Activated CD4-positive, alpha-beta T cell treated with anti-CD3 and anti-CD28 coated beads for 36 hours (primary cell): ENCODE measurements at regions not wholly inside any gene's neighbourhood (a gene's known extent, or its start where the extent isn't known, plus 50 kb on each side); places are given as distances from the start of the nearest gene placed in this dataset.

Source experiments
- ATAC-seq: fragments of 200-7000 bp; cut with Tn5 transposase; one replicate; pipeline ENCODE4 v1.10.0; 2021; ENCODE audit warnings: mild to moderate bottlenecking, moderate library complexity
- CTCF ChIA-PET: fragments of 350-600 bp; sonication (Branson Sonifier 250); formaldehyde crosslinking; loops from one replicate; lab custom pipeline; 2021; ENCODE audit warnings: antibody characterized with exemption; lab: Charles Lee
- POLR2A ChIA-PET: fragments of 350-600 bp; sonication (Branson Sonifier 250); formaldehyde crosslinking; loops from one replicate; lab custom pipeline; 2021; ENCODE audit warnings: antibody characterized with exemption, inconsistent platforms; lab: Charles Lee
- DNase-seq: peaks from one replicate; pipeline ENCODE4 v3.0.0-alpha.2; 2020
- H3K27ac Mint-ChIP-seq: one replicate; pipeline ENCODE4 v1.8.0; 2021; ENCODE audit warnings: mixed read lengths
- H3K27me3 Mint-ChIP-seq: one replicate; pipeline ENCODE4 v1.8.0; 2021; ENCODE audit warnings: mixed read lengths
- H3K36me3 Mint-ChIP-seq: one replicate; pipeline ENCODE4 v1.8.0; 2021; ENCODE audit warnings: low read depth, mixed read lengths
- H3K4me1 Mint-ChIP-seq: one replicate; pipeline ENCODE4 v1.8.0; 2021; ENCODE audit warnings: mixed read lengths
- H3K4me3 Mint-ChIP-seq: one replicate; pipeline ENCODE4 v1.8.0; 2021; ENCODE audit warnings: mild to moderate bottlenecking, moderate library complexity, mixed read lengths
- H3K9me3 Mint-ChIP-seq: one replicate; pipeline ENCODE4 v1.8.0; 2021; ENCODE audit warnings: low read depth, mixed read lengths
- intact Hi-C, 2 experiments: fragments of 100-400 bp; cut with DNase I in 1 of 2; cut with micrococcal nuclease in 1 of 2; formaldehyde crosslinking; loops; one replicate each; pipeline versions ENCODE4 v1.14.2 to v1.15.1; 2022 to 2024; cut with DNase I, micrococcal nuclease

DNA sequence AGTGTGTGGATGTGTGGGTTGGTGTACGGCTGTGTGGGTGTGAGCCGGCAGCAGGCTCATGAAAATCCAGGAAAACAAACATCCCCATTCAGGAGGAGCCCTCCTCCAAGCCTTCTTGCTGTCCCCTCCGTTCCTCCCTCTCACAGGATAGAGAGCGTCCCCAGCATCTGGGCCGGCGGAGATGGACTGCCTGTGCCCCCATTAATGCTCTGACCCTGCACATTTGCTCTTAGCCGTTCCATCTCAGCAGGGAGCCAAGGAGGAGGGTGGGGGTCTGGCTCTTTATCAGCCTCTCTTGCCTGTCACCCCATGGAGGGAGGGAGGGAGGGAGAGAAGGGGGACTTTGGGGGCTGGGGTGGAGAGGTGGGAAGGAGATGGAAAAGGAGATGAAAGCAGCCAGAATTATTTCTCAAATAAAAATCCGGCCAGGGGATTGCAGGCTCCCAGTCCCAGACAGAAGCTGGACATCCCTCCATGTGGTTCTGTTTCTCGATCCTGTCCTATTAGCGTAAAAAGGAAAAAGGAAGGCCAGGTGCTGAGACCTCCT is 240.0 kb upstream of the ZFHX3 start:
- DNase-seq (no peak), ATAC-seq (no peak)
- intact Hi-C loops = no loop called here
- no peaks in the 10 kb centered on the region for H3K4me1 Mint-ChIP-seq
- no peaks in the 10 kb centered on the region for H3K27me3 Mint-ChIP-seq
- no peaks in the 10 kb centered on the region for H3K36me3 Mint-ChIP-seq
- ChIA-PET CTCF (no interaction called here), POLR2A (no interaction called here)
- H3K4me3 Mint-ChIP-seq = no peak overlapping the region
- H3K9me3 Mint-ChIP-seq = no peaks in the 10 kb centered on the region
- no peak overlapping the region for H3K27ac Mint-ChIP-seq

DNA sequence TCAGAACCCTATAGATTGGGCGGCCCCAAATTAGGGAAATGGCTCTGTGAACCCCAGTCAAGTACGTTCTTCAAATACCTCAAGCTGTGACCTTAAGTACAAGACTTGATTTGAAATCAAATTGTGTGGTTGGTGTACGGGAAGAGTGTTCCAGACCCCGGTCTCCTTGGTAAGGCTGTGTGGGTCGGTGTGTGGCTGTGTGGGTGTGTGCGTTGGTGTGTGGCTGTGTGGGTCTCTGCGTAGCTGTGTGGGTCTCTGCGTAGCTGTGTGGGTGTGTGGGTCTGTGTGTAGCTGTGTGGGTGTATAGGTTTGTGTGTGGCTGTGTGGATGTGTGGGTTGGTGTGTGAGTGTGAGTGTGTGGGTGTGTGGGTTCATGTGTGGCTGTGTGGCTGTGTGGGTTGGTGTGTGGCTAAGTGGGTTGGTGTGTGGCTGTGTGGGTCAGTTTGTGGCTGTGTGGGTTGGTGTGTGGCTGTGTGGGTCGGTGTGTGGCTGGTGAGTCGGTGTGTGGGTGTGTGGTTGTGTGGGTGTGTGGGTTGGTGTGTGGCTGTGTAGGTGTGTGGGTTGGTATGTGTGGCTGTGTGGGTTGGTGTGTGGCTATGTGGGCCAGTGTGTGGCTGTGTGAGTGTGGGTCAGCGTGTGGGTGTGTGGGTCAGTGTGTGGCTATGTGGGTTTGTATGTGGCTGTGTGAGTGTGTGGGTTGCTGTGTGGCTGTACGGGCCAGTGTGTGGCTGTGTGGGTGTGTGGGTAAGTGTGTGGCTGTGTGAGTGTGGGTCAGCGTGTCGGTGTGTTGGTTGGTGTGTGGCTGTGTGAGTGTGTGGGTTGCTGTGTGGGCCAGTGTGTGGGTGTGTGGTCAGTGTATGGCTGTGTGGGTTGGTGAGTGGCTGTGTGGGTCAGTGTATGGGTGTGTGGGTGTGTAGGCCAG is 238.7 kb upstream of the ZFHX3 start:
- DNase-seq = no peak
- Mint-ChIP-seq H3K27me3 (no peaks in the 10 kb centered on the region), H3K4me3 (no peak overlapping the region), H3K27ac (no peak overlapping the region), H3K36me3 (no peaks in the 10 kb centered on the region), H3K4me1 (no peaks in the 10 kb centered on the region), H3K9me3 (peaks cover 3% of the 10 kb centered on the region)
- POLR2A ChIA-PET = no interaction called here
- intact Hi-C loops = no loop called here
- CTCF ChIA-PET = no interaction called here
- ATAC-seq = no peak

DNA sequence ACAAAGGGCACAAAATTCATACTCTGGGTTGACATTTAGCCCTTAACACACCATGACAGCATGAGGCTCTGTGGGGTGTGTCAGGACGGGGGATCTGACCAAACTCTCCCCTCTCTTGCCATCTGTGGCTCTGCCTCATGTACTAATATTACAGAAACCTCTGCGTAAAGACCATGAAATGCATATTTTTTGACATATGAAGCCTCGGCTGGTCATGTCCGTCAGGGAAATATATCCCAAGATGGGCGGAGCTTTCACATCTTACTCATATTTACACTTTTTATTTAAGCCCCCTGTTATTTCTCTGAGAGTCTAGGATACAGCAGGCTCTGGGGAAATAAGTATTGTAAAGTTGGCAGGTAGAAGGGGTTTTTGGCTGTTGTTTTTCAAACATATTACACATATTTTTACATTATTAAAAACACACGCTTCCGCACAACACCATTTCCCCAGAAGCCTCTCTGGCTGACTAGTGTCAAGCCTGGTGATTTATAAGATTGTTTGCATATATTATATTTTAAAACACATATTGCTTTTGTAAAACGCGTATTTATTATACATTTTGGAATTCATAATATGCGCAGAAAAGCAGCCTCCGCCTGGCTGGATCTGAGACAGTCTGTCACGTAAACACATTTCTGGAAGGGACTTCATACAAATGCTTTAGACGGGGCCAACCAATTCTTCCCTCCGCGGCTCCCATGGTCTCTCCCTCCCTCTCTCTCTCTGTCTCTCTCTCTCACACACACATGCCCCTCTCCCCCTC is 237.7 kb upstream of the ZFHX3 start:
- Mint-ChIP-seq H3K4me3 (no peak overlapping the region), H3K27ac (no peak overlapping the region), H3K4me1 (no peaks in the 10 kb centered on the region), H3K9me3 (peaks cover 3% of the 10 kb centered on the region), H3K36me3 (no peaks in the 10 kb centered on the region), H3K27me3 (no peaks in the 10 kb centered on the region)
- CTCF ChIA-PET = no interaction called here
- ATAC-seq (no peak), DNase-seq (no peak)
- POLR2A ChIA-PET = no interaction called here
- intact Hi-C loops = no loop called here

DNA sequence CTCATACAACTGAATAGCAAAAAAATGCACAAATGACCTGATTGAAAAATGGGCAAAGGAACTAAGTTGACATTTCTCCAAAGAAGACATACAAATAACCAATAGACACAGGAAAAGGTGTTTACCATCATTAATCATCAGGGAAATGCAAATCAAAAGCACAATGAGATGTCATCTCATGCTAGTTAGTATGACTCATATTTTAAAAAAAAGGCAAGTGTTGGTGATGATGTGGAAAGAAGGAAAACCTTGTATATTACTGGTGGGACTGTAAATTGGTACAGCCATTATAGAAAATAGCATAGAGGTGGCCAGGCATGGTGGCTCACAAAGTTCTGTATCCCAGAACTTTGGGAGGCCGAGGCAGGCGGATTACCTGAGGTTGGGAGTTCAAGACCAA is 232.5 kb upstream of the ZFHX3 start:
- intact Hi-C loops = no loop called here
- CTCF ChIA-PET = no interaction called here

DNA sequence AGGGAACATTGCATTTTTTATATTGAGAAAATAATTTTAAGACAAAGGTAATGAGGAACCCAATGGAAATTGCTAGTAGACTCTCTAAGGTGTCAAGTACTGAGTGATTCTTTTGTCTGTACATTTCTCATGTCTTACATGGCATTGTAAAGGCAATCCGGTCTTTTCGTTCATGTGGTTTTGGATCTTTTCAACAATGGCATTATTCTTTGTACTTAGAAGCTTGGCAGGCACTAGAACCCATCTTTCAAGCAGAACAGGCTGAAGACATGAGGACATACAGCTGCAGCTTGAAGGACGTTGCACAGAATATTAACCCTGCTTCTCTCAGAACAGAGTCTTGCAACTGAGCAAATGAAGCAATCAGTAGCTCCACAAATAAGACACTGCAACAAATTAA is 231.5 kb upstream of the ZFHX3 start:
- no peaks in the 10 kb centered on the region for H3K36me3 Mint-ChIP-seq
- no peaks in the 10 kb centered on the region for H3K27me3 Mint-ChIP-seq
- H3K4me3 Mint-ChIP-seq = no peak overlapping the region
- ChIA-PET CTCF (no interaction called here), POLR2A (interaction anchor here (0.7 kb wide), 1 partner anchor 790 kb away, joined by 3 read pairs; no protein-coding TSS in a partner anchor)
- DNase-seq (no peak), ATAC-seq (no peak)
- H3K9me3 Mint-ChIP-seq = peaks cover 5% of the 10 kb centered on the region
- H3K4me1 Mint-ChIP-seq = no peaks in the 10 kb centered on the region
- intact Hi-C loops = no loop called here
- no peak overlapping the region for H3K27ac Mint-ChIP-seq

More for the DNA sequence above, 232.5 kb upstream of the ZFHX3 start:
- Mint-ChIP-seq H3K27ac (no peak overlapping the region), H3K36me3 (no peaks in the 10 kb centered on the region), H3K4me1 (no peaks in the 10 kb centered on the region), H3K4me3 (no peak overlapping the region), H3K9me3 (peaks cover 5% of the 10 kb centered on the region), H3K27me3 (no peaks in the 10 kb centered on the region)
- ATAC-seq (no peak), DNase-seq (no peak)
- POLR2A ChIA-PET = no interaction called here

DNA sequence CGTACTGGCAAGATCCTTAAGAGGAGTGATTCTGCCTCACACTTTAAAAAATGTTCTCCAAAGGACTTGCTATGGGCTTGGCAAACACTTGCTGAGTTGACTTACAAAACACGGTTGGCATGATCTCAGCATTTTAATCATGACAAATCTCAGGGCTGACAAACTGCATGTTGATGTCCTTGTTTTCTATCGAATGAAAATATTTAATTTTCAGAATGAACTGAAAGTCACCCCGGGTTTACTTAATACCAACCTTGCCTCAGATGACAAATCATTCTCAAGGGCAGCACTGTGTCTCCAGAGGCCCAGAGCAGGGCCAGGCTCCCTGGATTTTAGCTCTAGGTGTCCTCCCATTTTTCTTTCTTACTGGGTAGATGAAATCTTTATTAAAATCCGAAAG is 229.1 kb upstream of the ZFHX3 start:
- H3K4me3 Mint-ChIP-seq = no peak overlapping the region
- H3K27me3 Mint-ChIP-seq = no peaks in the 10 kb centered on the region
- intact Hi-C loops = no loop called here
- H3K36me3 Mint-ChIP-seq = no peaks in the 10 kb centered on the region
- no peaks in the 10 kb centered on the region for H3K4me1 Mint-ChIP-seq
- no peak for ATAC-seq
- no peak for DNase-seq
- no peak overlapping the region for H3K27ac Mint-ChIP-seq
- H3K9me3 Mint-ChIP-seq = peaks cover 2% of the 10 kb centered on the region
- POLR2A ChIA-PET = no interaction called here
- CTCF ChIA-PET = no interaction called here

DNA sequence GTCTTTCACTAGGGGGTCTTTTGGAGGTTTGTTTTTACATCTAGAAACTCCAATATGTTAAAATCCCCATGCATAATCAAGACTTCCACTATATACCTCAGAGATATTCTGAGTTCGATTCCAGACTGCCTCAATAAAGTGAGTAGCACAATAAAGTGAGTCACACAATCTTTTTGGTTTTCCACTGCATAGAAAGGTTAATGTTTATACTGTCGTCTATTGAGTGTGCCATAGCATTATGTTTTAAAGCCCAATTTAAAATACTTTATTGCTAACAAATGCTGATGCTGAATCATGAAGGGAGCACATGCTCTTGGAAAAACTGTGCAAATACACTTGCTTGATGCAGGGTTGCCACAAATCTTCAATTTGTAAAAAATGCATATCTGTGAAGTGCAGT is 227.5 kb upstream of the ZFHX3 start:
- no peak overlapping the region for H3K4me3 Mint-ChIP-seq
- DNase-seq = no peak
- ATAC-seq = no peak
- intact Hi-C loops = no loop called here
- no peaks in the 10 kb centered on the region for H3K4me1 Mint-ChIP-seq
- ChIA-PET POLR2A (no interaction called here), CTCF (no interaction called here)
- H3K27me3 Mint-ChIP-seq = no peaks in the 10 kb centered on the region
- no peaks in the 10 kb centered on the region for H3K36me3 Mint-ChIP-seq
- H3K27ac Mint-ChIP-seq = no peak overlapping the region
- H3K9me3 Mint-ChIP-seq = peaks cover 2% of the 10 kb centered on the region

DNA sequence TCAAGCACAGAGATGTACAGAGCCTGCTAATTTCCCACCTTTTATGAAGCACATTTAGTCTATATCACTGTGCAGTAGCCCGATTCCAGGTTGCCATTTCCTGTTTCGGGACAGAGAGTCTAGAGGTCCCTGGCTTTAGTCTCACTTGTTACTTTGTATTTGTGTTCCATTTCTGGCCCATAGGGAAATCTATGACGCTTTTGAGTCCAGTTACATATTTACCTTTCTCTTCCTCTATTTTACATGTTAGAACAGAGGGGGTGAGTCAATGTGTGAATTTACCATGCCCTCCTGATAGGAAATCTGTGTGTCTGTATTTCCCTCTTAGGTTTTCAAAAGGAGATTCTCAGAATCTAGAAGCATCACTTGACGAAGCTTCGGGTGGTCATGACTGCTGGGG is 227.1 kb upstream of the ZFHX3 start:
- Mint-ChIP-seq H3K36me3 (no peaks in the 10 kb centered on the region), H3K4me1 (no peaks in the 10 kb centered on the region), H3K9me3 (peaks cover 2% of the 10 kb centered on the region), H3K27me3 (no peaks in the 10 kb centered on the region), H3K27ac (no peak overlapping the region), H3K4me3 (no peak overlapping the region)
- DNase-seq = no peak
- intact Hi-C loops = no loop called here
- ChIA-PET CTCF (no interaction called here), POLR2A (no interaction called here)
- ATAC-seq = no peak

DNA sequence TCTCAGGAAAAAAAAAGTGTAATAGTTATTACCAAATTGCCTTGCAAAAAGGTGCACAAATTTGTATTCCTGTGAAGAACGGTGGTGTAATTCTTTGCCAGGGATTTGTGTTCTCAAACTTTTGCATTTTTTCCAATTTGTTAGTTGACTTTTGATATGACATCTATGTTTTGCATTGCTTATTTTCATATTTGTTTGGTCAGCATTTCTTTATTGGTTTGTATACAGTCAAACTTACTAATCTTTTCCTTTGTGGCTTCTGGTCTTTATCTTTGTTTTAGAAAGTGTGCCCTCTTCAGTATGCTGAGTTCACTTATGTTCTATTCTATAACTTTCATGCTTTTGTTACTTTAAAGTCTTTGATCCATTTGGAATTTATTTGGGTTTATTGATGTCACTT is 226.2 kb upstream of the ZFHX3 start:
- ChIA-PET CTCF (no interaction called here), POLR2A (no interaction called here)
- intact Hi-C loops = no loop called here
- no peak overlapping the region for H3K4me3 Mint-ChIP-seq
- peaks cover 2% of the 10 kb centered on the region for H3K9me3 Mint-ChIP-seq
- no peaks in the 10 kb centered on the region for H3K27me3 Mint-ChIP-seq
- H3K4me1 Mint-ChIP-seq = no peaks in the 10 kb centered on the region
- ATAC-seq (no peak), DNase-seq (no peak)
- H3K36me3 Mint-ChIP-seq = no peaks in the 10 kb centered on the region
- no peak overlapping the region for H3K27ac Mint-ChIP-seq

DNA sequence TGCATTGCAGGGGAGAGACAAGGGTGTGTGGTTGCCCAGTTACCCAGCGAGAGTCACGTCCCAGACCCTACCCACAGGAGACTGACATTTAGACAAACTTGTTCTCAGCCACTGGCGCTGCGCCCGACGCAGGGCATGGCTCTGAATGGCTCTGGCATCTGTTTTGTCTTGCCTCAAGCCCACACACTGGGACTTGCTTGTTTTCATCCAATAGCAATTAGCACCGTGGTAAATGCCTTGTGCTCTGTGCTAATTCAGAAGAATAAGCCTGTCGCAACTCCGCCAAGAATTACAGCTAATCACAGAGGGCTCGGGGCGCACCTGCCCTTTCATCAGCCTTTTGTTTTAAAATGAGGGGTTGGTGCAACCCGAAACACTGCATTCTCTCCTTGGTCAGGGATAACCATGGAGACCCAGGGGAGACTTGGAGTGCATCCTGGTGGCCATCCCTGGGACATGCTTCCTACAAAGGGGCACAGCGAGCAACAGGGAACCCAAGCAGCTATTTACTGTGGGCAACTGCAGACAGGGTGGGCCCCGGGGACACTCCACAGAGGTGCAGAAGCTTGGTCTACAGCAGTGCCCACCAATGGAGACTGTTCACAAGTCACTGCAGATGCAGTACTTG is 220.6 kb upstream of the ZFHX3 start:
- POLR2A ChIA-PET = no interaction called here

DNA sequence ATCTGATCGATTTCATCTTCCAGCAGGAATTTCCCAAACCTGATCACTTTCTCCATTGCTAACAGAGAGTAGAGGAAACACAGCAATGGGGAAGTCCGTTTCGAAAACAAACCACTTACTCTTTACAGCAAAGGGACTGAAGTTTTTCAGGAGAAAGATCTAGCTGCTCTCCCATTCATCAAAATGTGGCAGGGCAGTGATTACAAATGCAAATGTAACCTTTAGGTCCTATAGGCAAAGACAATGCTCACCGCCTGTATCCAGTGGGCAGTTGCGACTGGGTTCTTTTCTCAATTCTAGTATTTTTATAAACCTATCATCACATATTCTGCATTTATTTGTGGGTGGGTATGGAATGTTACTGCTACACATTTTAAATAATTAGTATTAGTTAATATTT is 218.0 kb upstream of the ZFHX3 start:
- Mint-ChIP-seq H3K27me3 (no peaks in the 10 kb centered on the region), H3K27ac (no peak overlapping the region), H3K4me1 (no peaks in the 10 kb centered on the region), H3K36me3 (no peaks in the 10 kb centered on the region), H3K4me3 (no peak overlapping the region), H3K9me3 (peaks cover 3% of the 10 kb centered on the region)
- no peak for DNase-seq
- ATAC-seq = no peak
- intact Hi-C loops = no loop called here
- CTCF ChIA-PET = no interaction called here
- POLR2A ChIA-PET = no interaction called here

More for the DNA sequence above, 220.6 kb upstream of the ZFHX3 start:
- no peak overlapping the region for H3K27ac Mint-ChIP-seq
- H3K4me1 Mint-ChIP-seq = no peaks in the 10 kb centered on the region
- no peaks in the 10 kb centered on the region for H3K36me3 Mint-ChIP-seq
- no peaks in the 10 kb centered on the region for H3K9me3 Mint-ChIP-seq
- CTCF ChIA-PET = interaction anchor here (0.7 kb wide), 1 partner anchor 162 kb away, joined by 3 read pairs; no protein-coding TSS in a partner anchor
- intact Hi-C loops = no loop called here
- no peak overlapping the region for H3K4me3 Mint-ChIP-seq
- DNase-seq (no peak), ATAC-seq (no peak)
- H3K27me3 Mint-ChIP-seq = no peaks in the 10 kb centered on the region
